ENCODE measurements at regions not wholly inside any gene's neighbourhood (a gene's known extent, or its start where the extent isn't known, plus 50 kb on each side); places are given as distances from the start of the nearest gene placed in this dataset.

DNA sequence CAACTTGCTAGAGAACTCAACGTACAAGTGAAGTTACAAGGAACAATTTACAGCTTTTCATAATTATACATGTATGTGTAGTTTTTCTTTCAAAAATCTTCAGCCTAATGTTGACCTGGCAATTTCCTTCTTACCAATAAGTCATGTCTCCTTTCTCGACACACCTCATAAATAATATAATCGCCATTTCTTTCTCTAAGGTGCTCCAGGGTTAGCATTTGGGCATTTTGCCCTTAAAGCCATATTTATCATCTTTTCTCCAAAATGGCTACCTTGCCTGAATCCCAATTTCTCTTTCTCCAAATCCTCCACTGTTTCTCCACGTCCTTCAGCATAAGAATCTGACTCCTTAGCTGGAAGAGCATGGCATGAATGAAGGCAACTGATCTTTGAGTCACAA lies 50.3 kb upstream of the RAB27B start:
- H2AFZ ChIP-seq (ENCODE audit: low read depth, low read length): no peak overlapping the region
- TF ChIP-seq, protein P1, sequence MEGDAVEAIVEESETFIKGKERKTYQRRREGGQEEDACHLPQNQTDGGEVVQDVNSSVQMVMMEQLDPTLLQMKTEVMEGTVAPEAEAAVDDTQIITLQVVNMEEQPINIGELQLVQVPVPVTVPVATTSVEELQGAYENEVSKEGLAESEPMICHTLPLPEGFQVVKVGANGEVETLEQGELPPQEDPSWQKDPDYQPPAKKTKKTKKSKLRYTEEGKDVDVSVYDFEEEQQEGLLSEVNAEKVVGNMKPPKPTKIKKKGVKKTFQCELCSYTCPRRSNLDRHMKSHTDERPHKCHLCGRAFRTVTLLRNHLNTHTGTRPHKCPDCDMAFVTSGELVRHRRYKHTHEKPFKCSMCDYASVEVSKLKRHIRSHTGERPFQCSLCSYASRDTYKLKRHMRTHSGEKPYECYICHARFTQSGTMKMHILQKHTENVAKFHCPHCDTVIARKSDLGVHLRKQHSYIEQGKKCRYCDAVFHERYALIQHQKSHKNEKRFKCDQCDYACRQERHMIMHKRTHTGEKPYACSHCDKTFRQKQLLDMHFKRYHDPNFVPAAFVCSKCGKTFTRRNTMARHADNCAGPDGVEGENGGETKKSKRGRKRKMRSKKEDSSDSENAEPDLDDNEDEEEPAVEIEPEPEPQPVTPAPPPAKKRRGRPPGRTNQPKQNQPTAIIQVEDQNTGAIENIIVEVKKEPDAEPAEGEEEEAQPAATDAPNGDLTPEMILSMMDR (IDR thresholded peaks at IDR 0.05; ENCODE audit: borderline replicate concordance, extremely low read depth, low read length, poor library complexity, severe bottlenecking): no peak
- no peak for TF ChIP-seq EZH2 (IDR thresholded peaks at IDR 0.05; ENCODE audit: borderline replicate concordance, low read depth, low read length, severe bottlenecking)
- H3K9me3 ChIP-seq (ENCODE audit: insufficient read depth, low read length, severe bottlenecking): no peaks in the 10 kb centered on the region
- no peak overlapping the region for H3K27ac ChIP-seq (ENCODE audit: low read length)
- no peaks in the 10 kb centered on the region for H3K27me3 ChIP-seq (ENCODE audit: insufficient read depth, low read length, poor library complexity)
- H3K4me1 ChIP-seq (ENCODE audit: insufficient read depth, low read length): no peaks in the 10 kb centered on the region
- no peaks in the 10 kb centered on the region for H3K79me2 ChIP-seq (ENCODE audit: insufficient read depth, low read length)
- no peak overlapping the region for H3K4me3 ChIP-seq (ENCODE audit: low read depth in 1 of 2, low read length in 2 of 2)
- H3K4me2 ChIP-seq (ENCODE audit: insufficient read depth, low read length): no peak overlapping the region
- DNase-seq (no peak), ATAC-seq (ENCODE audit: insufficient read depth, low read depth) (no peak)
- H3K36me3 ChIP-seq (ENCODE audit: insufficient read depth, low read length): no peaks in the 10 kb centered on the region
- H3K9ac ChIP-seq (ENCODE audit: low read depth, low read length): no peak overlapping the region
- H4K20me1 ChIP-seq (ENCODE audit: insufficient read depth, low read length): no peaks in the 10 kb centered on the region

All from DND-41 (cell line).